ENCODE measurements at regions not wholly inside any gene's neighbourhood (a gene's known extent, or its start where the extent isn't known, plus 50 kb on each side); places are given as distances from the start of the nearest gene placed in this dataset.
A peak's percentile ranks its signal among the peaks of the same experiment; 100 is the strongest.

GRCh38 chr11:33982661-33983060, 68.9 kb upstream of the CAPRIN1 start:
- Histone ChIP-seq H3K27me3 (replicated peaks; ENCODE audit: insufficient read depth, low read depth, low read length, poor library complexity) (no peaks in the 10 kb centered on the region), H3K4me3 (ENCODE audit: low read depth, low read length, poor library complexity, severe bottlenecking) (no peak overlapping the region), H3K9me3 (ENCODE audit: low read depth, low read length, poor library complexity, severe bottlenecking) (no peaks in the 10 kb centered on the region), H3K4me1 (ENCODE audit: insufficient read depth, low read length, poor library complexity, severe bottlenecking) (peaks cover 28% of the 10 kb centered on the region), H3K27ac (ENCODE audit: low read depth, low read length, poor library complexity, severe bottlenecking) (no peak overlapping the region), H3K36me3 (ENCODE audit: insufficient read depth, low read length, poor library complexity, severe bottlenecking) (no peaks in the 10 kb centered on the region)
- intact Hi-C loops (cut with micrococcal nuclease; ENCODE audit: unreplicated experiment): no loop called here
- ChIA-PET CTCF (no interaction called here), POLR2A (ENCODE audit: low non-redundant PET) (no interaction called here)
- BruUV-seq (replicated peaks): no TSS peak
- DNase-seq (ENCODE audit: low spot score): no peak
- TF ChIP-seq EZH2 (IDR thresholded peaks at IDR 0.05; ENCODE audit: borderline replicate concordance, low read depth, low read length, poor library complexity, severe bottlenecking) (no peak), CTCF (conservative IDR thresholded peaks at IDR 0.05; ENCODE audit: low read depth, low read length) (no peak)

DNA sequence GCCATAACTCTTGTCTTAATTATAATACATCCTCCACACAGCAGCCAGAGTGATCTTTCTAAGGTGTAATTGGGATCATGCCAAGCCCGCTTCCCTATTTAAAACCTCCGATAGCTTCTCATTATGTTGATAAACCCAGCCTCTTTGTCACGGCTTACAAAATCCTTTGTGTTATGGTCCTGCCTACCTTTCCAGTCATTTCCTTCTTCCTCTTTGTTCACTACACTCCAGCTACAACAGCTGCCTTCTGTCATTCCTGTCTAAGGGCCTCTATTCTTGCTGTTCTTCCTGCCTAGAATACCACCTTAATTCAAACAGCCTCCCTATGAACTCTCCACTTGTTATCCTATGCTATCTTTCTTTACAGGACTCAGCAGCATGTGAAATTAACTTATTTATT, 70.6 kb upstream of the CAPRIN1 start:
- peaks cover 35% of the 10 kb centered on the region for H3K4me1 ChIP-seq (ENCODE audit: insufficient read depth, low read length, poor library complexity, severe bottlenecking)
- intact Hi-C loops (cut with micrococcal nuclease; ENCODE audit: unreplicated experiment): no loop called here
- peak overlapping the region; percentile 33 for H3K27ac ChIP-seq (ENCODE audit: low read depth, low read length, poor library complexity, severe bottlenecking)
- H3K9me3 ChIP-seq (ENCODE audit: low read depth, low read length, poor library complexity, severe bottlenecking): no peaks in the 10 kb centered on the region
- POLR2A ChIA-PET (ENCODE audit: low non-redundant PET): interaction anchor here (0.7 kb wide), 1 partner anchor 533 kb away, joined by 6 read pairs; the partner anchor contains the start of gene ELF5
- H3K27me3 ChIP-seq (replicated peaks; ENCODE audit: insufficient read depth, low read depth, low read length, poor library complexity): no peaks in the 10 kb centered on the region
- no TSS peak for BruUV-seq (replicated peaks)
- no peak overlapping the region for H3K4me3 ChIP-seq (ENCODE audit: low read depth, low read length, poor library complexity, severe bottlenecking)
- TF ChIP-seq CTCF (conservative IDR thresholded peaks at IDR 0.05; ENCODE audit: low read depth, low read length) (no peak), EZH2 (IDR thresholded peaks at IDR 0.05; ENCODE audit: borderline replicate concordance, low read depth, low read length, poor library complexity, severe bottlenecking) (no peak)
- CTCF ChIA-PET: interaction anchor here (0.9 kb wide), 1 partner anchor 10 kb away, joined by 3 read pairs; no protein-coding TSS in a partner anchor
- DNase-seq (ENCODE audit: low spot score): peak; percentile 80
- no peaks in the 10 kb centered on the region for H3K36me3 ChIP-seq (ENCODE audit: insufficient read depth, low read length, poor library complexity, severe bottlenecking)

GRCh38 chr11:33978376-33978775, 73.2 kb upstream of the CAPRIN1 start:
- ChIA-PET CTCF (interaction anchor here (0.6 to 2.0 kb wide), 2 partner anchors 9 to 387 kb away, joined by 3 to 7 read pairs; no protein-coding TSS in a partner anchor), POLR2A (ENCODE audit: low non-redundant PET) (interaction anchor here (0.6 kb wide), 1 partner anchor 33 kb away, joined by 6 read pairs; no protein-coding TSS in a partner anchor)
- H3K27ac ChIP-seq (ENCODE audit: low read depth, low read length, poor library complexity, severe bottlenecking): peak overlapping the region; percentile 75
- no peak for DNase-seq (ENCODE audit: low spot score)
- no peaks in the 10 kb centered on the region for H3K36me3 ChIP-seq (ENCODE audit: insufficient read depth, low read length, poor library complexity, severe bottlenecking)
- peaks cover 49% of the 10 kb centered on the region for H3K4me1 ChIP-seq (ENCODE audit: insufficient read depth, low read length, poor library complexity, severe bottlenecking)
- intact Hi-C loops (cut with micrococcal nuclease; ENCODE audit: unreplicated experiment): no loop called here
- no peak for TF ChIP-seq EZH2 (IDR thresholded peaks at IDR 0.05; ENCODE audit: borderline replicate concordance, low read depth, low read length, poor library complexity, severe bottlenecking)
- no peak for TF ChIP-seq CTCF (conservative IDR thresholded peaks at IDR 0.05; ENCODE audit: low read depth, low read length)
- H3K9me3 ChIP-seq (ENCODE audit: low read depth, low read length, poor library complexity, severe bottlenecking): no peaks in the 10 kb centered on the region
- H3K27me3 ChIP-seq (replicated peaks; ENCODE audit: insufficient read depth, low read depth, low read length, poor library complexity): no peaks in the 10 kb centered on the region
- H3K4me3 ChIP-seq (ENCODE audit: low read depth, low read length, poor library complexity, severe bottlenecking): no peak overlapping the region
- no TSS peak for BruUV-seq (replicated peaks)
